H1 (cell line): ENCODE measurements at regions not wholly inside any gene's neighbourhood (a gene's known extent, or its start where the extent isn't known, plus 50 kb on each side); places are given as distances from the start of the nearest gene placed in this dataset.

Experiments
- CTCF ChIA-PET: fragments of 300-600 bp; sonication (Branson Sonifier 250); formaldehyde crosslinking; loops from one replicate; lab custom pipeline; 2021; ENCODE audit not compliant: partially characterized antibody; lab: Charles Lee
- POLR2A ChIA-PET: fragments of 300-600 bp; sonication (Branson Sonifier 250); formaldehyde crosslinking; loops from one replicate; lab custom pipeline; 2021; ENCODE audit warnings: inconsistent platforms; ENCODE audit not compliant: partially characterized antibody; lab: Charles Lee
- DNase-seq, 2 experiments: peaks; one replicate each; pipeline versions ENCODE4 v3.0.0 to v3.0.0-alpha.2; 2010 to 2022; ENCODE audit warnings: low spot score in 2 of 2, low read depth in 1 of 2, mixed read lengths in 1 of 2
- FAIRE-seq: peaks from 2 replicates; lab custom pipeline; 2011; peaks lifted over from hg19 to GRCh38; lab: Jason Lieb, UNC
- H2AFZ ChIP-seq: 2 replicates; pipeline ENCODE4 v1.8.1; 2012; ENCODE audit warnings: low read length, inconsistent platforms
- H2AK5ac ChIP-seq: 2 replicates; pipeline ENCODE4 v1.6.1; 2013; ENCODE audit warnings: low read depth, low read length
- H2BK120ac ChIP-seq: replicated peaks from 2 replicates; pipeline ENCODE3; 2013; ENCODE audit warnings: low read depth, low read length, inconsistent platforms
- H2BK12ac ChIP-seq: 2 replicates; pipeline ENCODE4 v1.6.1; 2013; ENCODE audit warnings: low read depth, low read length
- H2BK15ac ChIP-seq: 2 replicates; pipeline ENCODE4 v1.6.1; 2013; ENCODE audit warnings: low read length
- H2BK20ac ChIP-seq: 2 replicates; pipeline ENCODE4 v1.6.1; 2013; ENCODE audit warnings: low read length
- H2BK5ac ChIP-seq: 2 replicates; pipeline ENCODE4 v1.6.1; 2013; ENCODE audit warnings: low read depth, low read length
- H3K14ac ChIP-seq: 2 replicates; pipeline ENCODE4 v1.6.1; 2013; ENCODE audit warnings: inconsistent platforms; ENCODE audit not compliant: insufficient read length
- H3K18ac ChIP-seq: 2 replicates; pipeline ENCODE4 v1.6.1; 2013; ENCODE audit warnings: low read length; ENCODE audit errors: extremely low read depth
- H3K23ac ChIP-seq: 2 replicates; pipeline ENCODE4 v1.6.1; 2013; ENCODE audit warnings: inconsistent platforms; ENCODE audit not compliant: insufficient read length
- H3K23me2 ChIP-seq: 2 replicates; pipeline ENCODE4 v1.6.1; 2013; ENCODE audit warnings: low read depth, low read length
- H3K27ac ChIP-seq: 2 replicates; pipeline ENCODE4 v1.6.1; 2011; ENCODE audit warnings: low read depth, low read length, inconsistent platforms
- H3K27me3 ChIP-seq, 4 experiments: replicated peaks in 1 of 4; 1 replicate in 1 of 4; 2 replicates in 3 of 4; pipeline versions ENCODE4 v1.6.1 to v1.8.1; 2011 to 2013; ENCODE audit warnings: low read length in 3 of 4, mild to moderate bottlenecking in 3 of 4, inconsistent platforms in 2 of 4, mixed read lengths in 2 of 4, moderate library complexity in 1 of 4; ENCODE audit not compliant: control insufficient read depth in 3 of 4, insufficient read depth in 3 of 4; ENCODE audit errors: extremely low read depth in 1 of 4
- H3K36me3 ChIP-seq, 4 experiments: 2 replicates each; pipeline versions ENCODE4 v1.6.1 to v1.8.1; 2011 to 2013; ENCODE audit warnings: mild to moderate bottlenecking in 4 of 4, low read length in 3 of 4, moderate library complexity in 2 of 4, control low read depth in 1 of 4, inconsistent platforms in 1 of 4; ENCODE audit not compliant: insufficient read depth in 4 of 4, control insufficient read depth in 2 of 4
- H3K4ac ChIP-seq: replicated peaks from 2 replicates; pipeline ENCODE3; 2013; ENCODE audit warnings: low read length, low read depth, mixed read lengths, inconsistent platforms; ENCODE audit not compliant: insufficient read length
- H3K4me1 ChIP-seq, 4 experiments: replicated peaks in 1 of 4; 1 replicate in 1 of 4; 2 replicates in 3 of 4; pipeline versions ENCODE4 v1.6.1 to v1.8.1; 2011 to 2013; ENCODE audit warnings: low read length in 3 of 4, inconsistent platforms in 2 of 4, mixed read lengths in 1 of 4; ENCODE audit not compliant: insufficient read depth in 4 of 4, control insufficient read depth in 3 of 4
- H3K4me2 ChIP-seq, 2 experiments: 2 replicates each; pipeline versions ENCODE4 v1.6.1 to v1.8.1; 2011 to 2013; ENCODE audit warnings: low read depth in 2 of 2, low read length in 2 of 2, control low read depth in 1 of 2, inconsistent platforms in 1 of 2, mild to moderate bottlenecking in 1 of 2; ENCODE audit not compliant: insufficient read depth in 1 of 2
- H3K4me3 ChIP-seq, 4 experiments: fragments of 200-600, 300-600 bp in 1 of 4; sonication (generic), shearing (Covaris generic), sonication (Bioruptor Twin) in 1 of 4; 2 replicates each; pipeline versions ENCODE4 v1.5.1 to v1.8.1; 2011 to 2016; ENCODE audit warnings: low read length in 4 of 4, low read depth in 3 of 4, control low read depth in 2 of 4, inconsistent platforms in 2 of 4, mild to moderate bottlenecking in 2 of 4, mixed read lengths in 1 of 4, moderate library complexity in 1 of 4; ENCODE audit not compliant: insufficient read depth in 2 of 4; ENCODE audit errors: extremely low read depth in 1 of 4
- H3K56ac ChIP-seq: replicated peaks from 2 replicates; pipeline ENCODE3; 2013; ENCODE audit warnings: low read depth, mild to moderate bottlenecking, mixed read lengths, low read length, inconsistent platforms; ENCODE audit not compliant: insufficient read length
- H3K79me1 ChIP-seq: 2 replicates; pipeline ENCODE4 v1.6.1; 2013; ENCODE audit warnings: low read depth, low read length, control low read depth
- H3K79me2 ChIP-seq, 2 experiments: 2 replicates each; pipeline versions ENCODE4 v1.6.1 to v1.8.1; 2012 to 2013; ENCODE audit warnings: low read length in 2 of 2, mild to moderate bottlenecking in 2 of 2, inconsistent platforms in 1 of 2; ENCODE audit not compliant: insufficient read depth in 2 of 2, control insufficient read depth in 1 of 2
- H3K9ac ChIP-seq, 4 experiments: replicated peaks in 1 of 4; 1 replicate in 1 of 4; 2 replicates in 3 of 4; pipeline versions ENCODE4 v1.6.1 to v1.8.1; 2011 to 2013; ENCODE audit warnings: low read depth in 3 of 4, low read length in 3 of 4, control low read depth in 2 of 4, mild to moderate bottlenecking in 2 of 4, moderate library complexity in 2 of 4, inconsistent platforms in 1 of 4; ENCODE audit errors: extremely low read depth in 1 of 4
- H3K9me3 ChIP-seq, 2 experiments: 2 replicates each; pipeline versions ENCODE4 v1.6.1 to v1.8.1; 2012 to 2013; ENCODE audit warnings: mild to moderate bottlenecking in 2 of 2, moderate library complexity in 2 of 2, control low read depth in 1 of 2, inconsistent platforms in 1 of 2, low read depth in 1 of 2, low read length in 1 of 2, mixed read lengths in 1 of 2; ENCODE audit not compliant: insufficient read depth in 2 of 2
- H4K20me1 ChIP-seq, 2 experiments: replicated peaks in 1 of 2; 2 replicates each; pipeline versions ENCODE3 to v1.8.1; 2011 to 2013; ENCODE audit warnings: inconsistent platforms in 2 of 2, low read length in 2 of 2, mild to moderate bottlenecking in 1 of 2; ENCODE audit not compliant: insufficient read depth in 2 of 2, control insufficient read depth in 1 of 2
- H4K5ac ChIP-seq: 2 replicates; pipeline ENCODE4 v1.6.1; 2013; ENCODE audit warnings: low read length, low read depth, mixed read lengths, inconsistent platforms; ENCODE audit not compliant: insufficient read length
- H4K8ac ChIP-seq: 2 replicates; pipeline ENCODE4 v1.8.0; 2013; ENCODE audit warnings: mild to moderate bottlenecking, moderate library complexity, low read length, inconsistent platforms; ENCODE audit not compliant: insufficient read depth; ENCODE audit errors: extremely low read depth
- H4K91ac ChIP-seq: replicated peaks from 2 replicates; pipeline ENCODE3; 2013; ENCODE audit warnings: low read length, mixed read lengths, inconsistent platforms; ENCODE audit not compliant: insufficient read length
- ASH2L ChIP-seq: fragments of 200-600, 300-600 bp; sonication (generic); IDR thresholded peaks from one replicate; pipeline ENCODE4 v1.7.1; 2017; ENCODE audit warnings: low read length
- CREB1 ChIP-seq: IDR thresholded peaks from 2 replicates; pipeline ENCODE4 v1.6.1; 2012; ENCODE audit warnings: inconsistent platforms
- E2F6 ChIP-seq: IDR thresholded peaks from 2 replicates; pipeline ENCODE4 v1.6.1; 2012; ENCODE audit warnings: inconsistent platforms
- MAX ChIP-seq: IDR thresholded peaks from 2 replicates; pipeline ENCODE4 v1.6.1; 2012; ENCODE audit warnings: inconsistent platforms
- NANOG ChIP-seq: IDR thresholded peaks from 2 replicates; pipeline ENCODE4 v1.6.1; 2011; ENCODE audit warnings: low read length, low read depth, mild to moderate bottlenecking, inconsistent platforms; ENCODE audit not compliant: insufficient read depth, poor library complexity, severe bottlenecking
- TAF7 ChIP-seq: optimal IDR thresholded peaks from 2 replicates; pipeline ENCODE3; 2011; ENCODE audit warnings: low read depth, mild to moderate bottlenecking, inconsistent platforms, low read length, moderate library complexity, borderline replicate concordance
- WGBS, 2 experiments: shearing (Covaris generic) in 1 of 2; methylation state at CpG; one replicate each; pipeline versions ENCODE4 v1.1.6 to v1.1.7; 2013 to 2015; ENCODE audit warnings: low lambda C conversion rate in 2 of 2, mixed read lengths in 2 of 2, inconsistent platforms in 1 of 2, low coverage in 1 of 2, missing lambda C conversion rate in 1 of 2; ENCODE audit not compliant: insufficient replicate concordance in 2 of 2, insufficient coverage in 1 of 2, insufficient read length in 1 of 2; ENCODE audit errors: extremely low coverage in 1 of 2, missing lambda C conversion rate in 1 of 2; 5-methylcytosine and 5-hydroxymethylcytosine counted together

GRCh38 chr12:92028441-92028709 is 117.3 kb downstream of the BTG1 start:
- Histone ChIP-seq H2BK15ac (no peak overlapping the region), H3K4me1 (no peaks in the 10 kb centered on the region), H3K36me3 (no peaks in the 10 kb centered on the region), H3K18ac (no peak overlapping the region), H3K4ac (no peak overlapping the region), H2AFZ (no peak overlapping the region), H4K20me1 (no peaks in the 10 kb centered on the region), H3K14ac (no peak overlapping the region), H2BK5ac (no peak overlapping the region), H2BK12ac (no peak overlapping the region), H4K91ac (no peak overlapping the region), H4K8ac (no peak overlapping the region), H3K79me2 (no peaks in the 10 kb centered on the region), H3K4me2 (no peak overlapping the region), H3K27me3 (no peaks in the 10 kb centered on the region), H3K23ac (no peak overlapping the region), H3K23me2 (no peaks in the 10 kb centered on the region), H3K9ac (no peak overlapping the region), H2BK120ac (no peak overlapping the region), H3K4me3 (no peak overlapping the region), H2BK20ac (no peak overlapping the region), H3K79me1 (no peaks in the 10 kb centered on the region), H2AK5ac (no peak overlapping the region), H4K5ac (no peak overlapping the region), H3K9me3 (no peaks in the 10 kb centered on the region), H3K27ac (no peak overlapping the region), H3K56ac (no peak overlapping the region)
- DNase-seq (no peak), FAIRE-seq (no peak)
- CTCF ChIA-PET, result interaction anchor here (0.8 kb wide), 1 partner anchor 14 kb away, joined by 3 read pairs; no protein-coding TSS in a partner anchor
- WGBS, 2 experiments, result 83% methylated on average over 1 of the region's 1 CpG; no CpG with 5 or more reads in 1 of the 2 experiments
- POLR2A ChIA-PET, result interaction anchor here (1.3 kb wide), 1 partner anchor 14 kb away, joined by 3 read pairs; no protein-coding TSS in a partner anchor
- no peak for TF ChIP-seq TAF7
- no peak for TF ChIP-seq MAX
- no peak for TF ChIP-seq ASH2L
- TF ChIP-seq CREB1, result no peak
- TF ChIP-seq NANOG, result no peak
- TF ChIP-seq E2F6, result no peak
